ENCODE measurements at regions not wholly inside any gene's neighbourhood (a gene's known extent, or its start where the extent isn't known, plus 50 kb on each side); places are given as distances from the start of the nearest gene placed in this dataset.

GRCh38 chr12:90281154-90281868 lies 572.7 kb upstream of the ATP2B1 start:
- no peak for DNase-seq (ENCODE audit: low read depth in 1 of 2, low spot score in 1 of 2)

DNA sequence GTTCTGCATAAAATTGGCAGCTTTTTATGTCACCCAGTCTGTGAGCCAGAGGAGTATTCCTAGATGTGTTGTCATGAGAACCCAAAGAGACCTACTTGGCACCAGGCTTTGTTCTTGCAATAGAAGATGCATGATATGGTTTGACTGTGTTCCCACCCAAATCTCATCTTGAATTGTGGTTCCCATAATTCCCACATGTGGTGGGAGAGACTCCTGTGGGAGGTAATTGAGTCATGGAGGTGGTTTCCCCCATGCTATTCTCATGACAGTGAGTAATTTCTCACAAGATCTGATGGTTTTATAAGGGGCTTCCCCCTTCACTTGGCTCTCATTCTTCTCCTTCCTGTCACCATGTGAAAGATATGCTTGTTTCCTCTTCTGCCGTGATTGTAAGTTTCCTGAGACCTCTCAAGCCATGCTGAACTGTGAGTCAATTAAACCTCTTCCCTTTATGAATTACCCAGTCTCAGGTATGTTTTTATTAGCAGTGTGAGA lies 572.0 kb upstream of the ATP2B1 start:
- DNase-seq (ENCODE audit: low read depth in 1 of 2, low spot score in 1 of 2) = no peak

DNA sequence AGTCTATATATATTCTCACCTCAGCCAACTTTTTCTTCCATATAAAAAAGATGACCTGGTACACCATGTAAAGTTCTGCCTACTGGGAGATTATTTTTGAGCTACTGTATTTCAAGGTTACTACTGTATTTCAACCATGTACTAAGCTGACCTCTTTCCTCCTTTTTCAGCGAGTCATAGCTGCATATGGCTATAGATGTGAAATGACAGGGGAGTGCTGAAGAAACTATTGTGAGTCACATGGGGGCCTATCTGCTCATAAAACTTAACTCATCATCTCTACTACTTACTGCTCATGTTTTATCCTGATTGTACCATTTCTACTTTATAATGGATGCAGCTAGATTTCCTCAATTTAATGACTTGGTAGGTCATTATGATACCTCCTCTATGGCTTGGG lies 571.4 kb upstream of the ATP2B1 start:
- no peak for DNase-seq (ENCODE audit: low read depth in 1 of 2, low spot score in 1 of 2)

DNA sequence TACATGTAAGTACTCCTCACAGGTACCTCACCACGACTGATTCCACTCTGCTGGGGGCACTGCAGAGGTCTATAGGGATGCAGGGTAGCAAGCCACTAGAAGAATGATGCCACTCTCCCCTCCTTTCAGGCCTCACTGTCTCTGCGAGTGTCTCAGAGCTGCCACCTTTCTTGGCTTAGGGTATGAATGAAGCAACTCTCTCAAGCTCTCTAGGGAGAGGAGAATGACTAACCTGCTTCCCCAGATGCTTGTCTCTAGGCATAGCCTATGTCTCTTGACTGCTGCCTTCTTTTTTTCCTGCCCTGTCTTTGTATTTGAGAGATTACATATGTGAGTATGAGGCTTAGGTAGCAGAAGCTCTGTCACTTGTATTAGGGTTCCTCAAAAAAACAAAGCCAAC lies 566.5 kb upstream of the ATP2B1 start:
- no peak for DNase-seq (ENCODE audit: low read depth in 1 of 2, low spot score in 1 of 2)

DNA sequence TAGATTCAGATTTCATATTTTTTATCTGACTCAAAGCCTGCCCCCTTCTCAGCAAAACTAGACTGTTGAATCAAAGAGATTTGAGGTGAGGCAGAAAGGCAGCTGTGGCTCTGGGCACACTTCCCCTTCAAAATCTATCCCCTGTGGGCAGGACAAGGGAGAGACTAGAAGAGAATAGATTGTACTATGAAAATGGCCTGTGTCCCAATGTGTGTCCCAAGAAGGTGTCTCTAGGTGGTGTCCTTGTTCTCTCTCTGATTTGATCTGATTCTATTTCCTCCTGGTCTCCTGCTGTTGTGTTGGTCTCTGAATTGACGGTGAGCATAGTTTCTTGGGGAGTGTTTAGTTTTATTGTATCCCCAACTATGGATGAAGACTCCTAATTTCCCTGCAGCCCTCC lies 565.8 kb upstream of the ATP2B1 start:
- DNase-seq (ENCODE audit: low read depth in 1 of 2, low spot score in 1 of 2) = no peak

DNA sequence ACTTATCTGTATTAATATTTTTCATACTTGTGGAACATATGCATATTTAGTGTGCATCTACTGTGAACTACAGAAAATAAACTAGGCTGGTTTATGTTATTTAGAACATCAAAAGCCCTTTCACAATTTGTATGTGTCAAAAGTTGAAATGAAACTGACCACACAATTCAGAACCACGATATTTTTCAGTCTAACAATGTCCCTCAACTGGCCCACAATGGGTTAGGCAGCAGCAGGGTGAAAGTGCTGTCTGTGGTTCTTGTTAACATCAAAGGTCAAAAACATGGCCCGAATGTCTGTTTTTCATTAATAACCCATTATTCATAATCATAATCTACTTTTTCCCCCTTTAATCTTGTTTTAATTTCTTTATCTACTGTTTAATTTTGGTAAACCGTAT lies 559.9 kb upstream of the ATP2B1 start:
- no peak for DNase-seq (ENCODE audit: low read depth in 1 of 2, low spot score in 1 of 2)

DNA sequence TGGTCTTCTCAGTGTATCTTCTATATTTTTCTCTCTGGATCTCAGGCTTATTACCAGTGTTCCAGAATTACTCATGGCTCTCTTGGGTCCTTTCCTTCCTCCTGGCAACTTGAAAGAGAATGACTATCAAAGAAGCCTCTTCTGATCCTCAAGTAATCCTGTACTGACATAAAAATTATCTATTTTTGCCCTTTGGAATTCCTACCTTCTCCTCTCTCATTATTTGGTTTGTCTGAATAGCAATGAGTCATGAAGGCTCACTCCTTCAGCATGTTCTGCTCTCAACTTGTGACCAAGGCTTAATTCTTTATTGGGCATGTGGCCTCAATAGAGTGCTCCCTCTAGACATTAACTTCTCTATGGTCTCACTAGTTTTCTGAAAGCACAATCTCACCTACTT lies 553.6 kb upstream of the ATP2B1 start:
- no peak for DNase-seq (ENCODE audit: low read depth in 1 of 2, low spot score in 1 of 2)

DNA sequence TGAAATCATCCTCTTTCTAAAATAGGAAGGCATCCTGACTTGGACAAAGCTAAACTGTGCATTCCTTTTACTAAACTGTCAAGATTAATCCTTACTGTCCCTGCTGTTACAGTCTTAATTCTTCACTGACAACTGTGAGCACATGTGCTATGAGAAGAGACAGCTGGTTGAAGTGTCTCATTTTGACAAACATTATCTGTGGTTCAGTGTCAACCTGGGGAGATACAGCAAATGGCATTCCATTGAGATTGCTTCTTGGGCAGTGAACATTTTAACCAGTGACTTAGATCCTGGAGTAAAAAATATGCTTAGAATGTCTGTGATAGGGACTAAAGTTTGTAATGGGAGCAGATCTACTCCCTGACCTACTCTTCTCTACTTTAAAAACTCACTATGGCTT lies 552.6 kb upstream of the ATP2B1 start:
- DNase-seq (ENCODE audit: low read depth in 1 of 2, low spot score in 1 of 2) = no peak

GRCh38 chr12:90260136-90260535 lies 551.5 kb upstream of the ATP2B1 start:
- no peak for DNase-seq (ENCODE audit: low read depth in 1 of 2, low spot score in 1 of 2)

DNA sequence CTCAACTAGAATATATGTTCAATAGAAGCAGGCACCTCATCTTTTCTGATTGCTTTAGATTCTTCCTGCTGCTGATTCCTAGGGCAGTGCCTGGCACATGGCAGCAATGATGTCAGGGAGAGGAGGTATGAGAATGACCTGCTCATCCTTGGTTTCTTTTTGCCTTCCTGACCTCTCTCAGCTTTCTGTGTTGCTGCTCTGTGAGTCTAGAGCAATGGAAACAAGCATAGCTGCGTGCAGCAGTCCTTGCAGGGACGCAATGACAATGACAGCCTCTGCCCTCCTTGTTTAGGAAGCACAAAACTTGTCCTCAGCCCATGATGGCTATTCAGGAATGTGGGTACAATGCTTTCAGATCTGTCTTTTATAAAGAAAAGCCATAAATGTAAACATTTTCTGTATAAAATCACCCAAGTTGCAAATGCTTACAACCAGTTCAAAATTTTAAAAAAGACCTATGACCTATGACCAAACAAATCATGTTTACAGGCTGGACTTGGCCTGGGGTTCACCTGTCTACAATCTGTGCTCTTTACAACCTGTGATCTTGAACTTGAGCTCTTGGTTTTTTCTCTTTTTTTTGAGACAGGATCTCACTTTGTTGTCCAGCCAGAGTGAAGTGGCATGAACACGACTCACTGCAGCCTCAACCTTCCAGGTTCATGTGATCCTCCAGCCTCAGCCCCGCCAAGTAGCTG lies 549.4 kb upstream of the ATP2B1 start:
- no peak for DNase-seq (ENCODE audit: low read depth in 1 of 2, low spot score in 1 of 2)

DNA sequence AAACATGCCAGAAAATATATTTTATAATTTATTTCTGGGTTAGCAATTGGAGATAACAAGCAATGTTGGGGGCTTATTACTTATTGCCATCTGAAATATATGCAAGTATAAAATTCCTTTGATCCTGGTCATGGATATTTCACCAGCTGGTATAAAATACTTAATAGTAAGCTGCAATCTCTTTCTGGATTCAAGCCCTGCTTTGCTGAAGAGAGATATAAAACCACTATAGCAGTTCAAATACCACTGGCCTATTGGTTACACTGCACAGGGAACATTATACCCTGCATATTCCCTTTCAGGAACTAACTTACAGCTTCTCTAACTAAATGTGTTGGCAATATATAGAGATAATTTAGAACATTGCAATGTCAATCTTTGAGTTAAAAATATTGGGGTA lies 546.2 kb upstream of the ATP2B1 start:
- DNase-seq (ENCODE audit: low read depth in 1 of 2, low spot score in 1 of 2) = no peak

GRCh38 chr12:90253674-90254181 lies 545.1 kb upstream of the ATP2B1 start:
- DNase-seq (ENCODE audit: low read depth in 1 of 2, low spot score in 1 of 2) = peak in 1 of 2 donors; percentile 5

DNA sequence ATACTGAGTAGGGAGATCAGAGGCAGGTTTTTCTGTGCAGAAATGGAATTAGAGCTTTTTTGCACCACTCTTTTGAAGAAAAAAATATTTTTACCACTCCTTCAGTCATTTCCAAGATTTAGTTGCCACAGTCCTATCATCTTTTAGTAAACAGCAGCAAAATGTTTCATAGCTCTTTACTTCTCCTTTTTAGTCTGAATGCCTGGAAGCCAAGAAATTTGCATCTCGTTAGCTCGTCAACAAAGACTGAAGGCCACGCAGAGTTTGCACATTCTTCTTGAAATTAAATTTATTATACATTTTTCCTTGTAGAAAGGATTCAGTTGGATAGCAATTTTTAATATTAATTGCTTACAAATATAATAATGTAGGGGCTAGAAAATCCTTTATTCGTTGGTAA lies 544.5 kb upstream of the ATP2B1 start:
- no peak for DNase-seq (ENCODE audit: low read depth in 1 of 2, low spot score in 1 of 2)

- DNase-seq (ENCODE audit: low read depth in 1 of 2, low spot score in 1 of 2) = no peak
Observed at GRCh38 chr12:90250766-90251165, 542.1 kb upstream of the ATP2B1 start.

DNA sequence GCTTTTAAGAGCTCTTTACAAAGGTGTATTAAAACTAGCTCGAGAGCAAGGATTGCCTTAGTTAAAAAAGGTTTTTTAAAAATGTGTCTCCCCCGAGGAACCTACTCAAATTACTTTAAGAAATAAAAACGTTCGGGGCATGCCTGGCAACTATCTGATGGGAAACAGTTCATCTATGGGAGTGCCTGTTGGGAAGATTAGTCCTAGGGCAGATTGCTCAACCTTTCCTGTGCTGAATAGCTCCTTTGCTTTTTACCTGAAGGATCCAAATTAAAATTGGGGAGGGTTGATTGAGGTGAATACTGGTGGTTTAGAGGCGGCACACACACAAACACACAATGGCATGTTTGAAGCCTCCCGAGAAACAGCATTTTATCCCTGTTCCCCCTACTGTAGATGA lies 541.4 kb upstream of the ATP2B1 start:
- DNase-seq (ENCODE audit: low read depth in 1 of 2, low spot score in 1 of 2) = no peak

GRCh38 chr12:90246688-90247087 lies 538.0 kb upstream of the ATP2B1 start:
- no peak for DNase-seq (ENCODE audit: low read depth in 1 of 2, low spot score in 1 of 2)

DNA sequence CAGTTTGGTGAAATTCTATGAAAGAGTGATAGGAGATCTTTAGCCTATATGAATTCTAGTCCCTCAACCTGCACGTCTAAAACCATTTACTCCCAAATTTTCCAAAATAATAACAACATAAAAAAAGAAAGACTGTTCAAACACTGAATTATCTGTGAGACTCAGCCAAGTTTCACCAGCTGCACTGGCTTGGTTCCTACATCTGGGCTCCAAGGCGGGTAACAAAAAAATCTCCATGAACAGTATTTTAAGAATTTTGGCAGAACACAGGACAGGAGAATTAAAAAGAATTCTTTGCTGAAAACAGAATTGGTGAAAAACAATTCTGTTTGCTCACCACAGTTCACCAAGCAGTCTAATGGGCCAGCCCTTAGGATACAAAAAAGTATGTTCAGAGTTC lies 536.8 kb upstream of the ATP2B1 start:
- no peak for DNase-seq (ENCODE audit: low read depth in 1 of 2, low spot score in 1 of 2)

GRCh38 chr12:90244232-90244631 lies 535.6 kb upstream of the ATP2B1 start:
- DNase-seq (ENCODE audit: low read depth in 1 of 2, low spot score in 1 of 2) = no peak

DNA sequence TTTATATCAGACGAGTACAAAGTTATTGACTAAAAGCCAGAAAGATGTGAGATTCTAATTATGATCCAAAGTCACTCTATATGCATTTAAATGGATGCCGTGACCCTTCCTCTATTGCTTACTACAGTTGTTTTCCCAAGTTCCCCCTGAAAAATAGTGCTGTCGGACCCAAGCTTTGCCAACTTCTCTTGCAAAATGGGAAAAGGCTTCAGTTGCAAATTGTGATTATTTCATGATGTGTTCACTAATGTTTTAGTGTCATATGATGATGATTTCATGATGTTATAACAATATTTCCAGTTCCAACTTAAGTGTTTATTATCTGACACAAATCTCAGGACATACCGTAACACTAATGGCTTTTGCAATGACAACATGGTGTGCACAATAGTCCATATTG lies 534.6 kb upstream of the ATP2B1 start:
- no peak for DNase-seq (ENCODE audit: low read depth in 1 of 2, low spot score in 1 of 2)

GRCh38 chr12:90239732-90240260 lies 531.2 kb upstream of the ATP2B1 start:
- DNase-seq (ENCODE audit: low read depth in 1 of 2, low spot score in 1 of 2) = no peak

DNA sequence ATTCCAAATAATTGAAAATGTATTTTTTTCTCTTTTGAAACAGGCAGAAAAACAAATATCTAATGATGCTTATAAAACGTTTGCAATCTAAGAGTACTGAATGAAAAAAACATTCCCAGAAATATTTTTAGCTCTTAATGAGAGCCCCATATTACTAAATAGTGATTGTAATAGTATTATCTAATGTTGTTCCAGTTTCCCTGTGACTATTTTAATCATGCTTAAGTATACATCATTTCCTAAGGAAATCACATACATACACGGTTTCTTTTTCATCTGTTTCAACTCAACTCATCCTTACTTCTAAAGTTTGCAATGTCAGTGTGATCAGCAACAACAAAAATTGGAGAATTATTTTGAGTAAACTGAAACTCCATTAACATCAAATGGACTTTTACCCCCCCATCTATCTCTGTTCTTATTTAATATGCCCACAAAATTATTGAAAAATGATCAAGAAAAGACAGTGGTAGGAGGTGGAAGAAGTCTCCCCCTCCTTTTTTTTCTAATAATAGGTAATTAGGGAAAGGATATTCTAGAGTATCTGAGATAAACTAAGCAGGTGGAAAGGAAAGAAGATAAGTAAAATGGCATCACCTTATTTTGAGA lies 530.1 kb upstream of the ATP2B1 start:
- no peak for DNase-seq (ENCODE audit: low read depth in 1 of 2, low spot score in 1 of 2)

DNA sequence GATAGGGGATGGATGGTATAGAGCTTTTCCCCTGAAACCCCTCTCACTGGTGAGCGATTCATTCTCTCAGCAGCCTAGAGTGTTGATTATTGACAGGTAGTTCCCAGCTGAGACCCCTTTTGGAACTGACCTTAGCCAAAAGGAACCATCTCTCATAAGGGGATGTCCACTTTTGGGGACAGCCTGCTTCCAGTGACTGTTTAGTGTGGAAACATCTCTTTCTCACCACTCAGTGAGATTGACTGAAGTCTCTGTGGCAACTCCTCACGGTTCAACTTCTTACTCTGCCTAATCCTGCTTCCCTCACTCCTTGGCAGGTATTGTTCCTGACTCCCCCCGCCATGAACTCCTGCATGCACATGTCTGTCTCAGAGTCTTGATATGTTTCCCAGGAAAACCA lies 529.2 kb upstream of the ATP2B1 start:
- no peak for DNase-seq (ENCODE audit: low read depth in 1 of 2, low spot score in 1 of 2)
